ENCODE measurements at regions not wholly inside any gene's neighbourhood (a gene's known extent, or its start where the extent isn't known, plus 50 kb on each side); places are given as distances from the start of the nearest gene placed in this dataset.
"Not testable (repeated sequence)": the region's sequence is repeated elsewhere in the genome, so short reads cannot be mapped to it uniquely, and the experiment has no call there.

- H4K91ac ChIP-seq (ENCODE audit: low read length); H3K4me1 ChIP-seq (ENCODE audit: control insufficient read depth, insufficient read depth, low read depth, low read length); H3K4me3 ChIP-seq (ENCODE audit: insufficient read depth in 1 of 2, low read depth in 1 of 2, low read length in 2 of 2); H2AFZ ChIP-seq (ENCODE audit: low read depth, low read length); H2BK12ac ChIP-seq (ENCODE audit: low read length in 2 of 2); H3K36me3 ChIP-seq (ENCODE audit: control insufficient read depth in 1 of 2, insufficient read depth in 2 of 2, low read depth in 1 of 2, low read length in 2 of 2); H3K4ac ChIP-seq (ENCODE audit: low read depth in 1 of 2, low read length in 2 of 2); H2BK120ac ChIP-seq (ENCODE audit: low read depth, low read length); H3K9me3 ChIP-seq (ENCODE audit: control insufficient read depth, low read length); H3K23ac ChIP-seq (ENCODE audit: low read length in 2 of 2); H3K79me1 ChIP-seq (replicated peaks; ENCODE audit: low read length, poor library complexity, severe bottlenecking); H3K27ac ChIP-seq (ENCODE audit: low read length, poor library complexity, severe bottlenecking); H3K9ac ChIP-seq (ENCODE audit: low read length); H2BK15ac ChIP-seq (ENCODE audit: low read depth, poor library complexity, severe bottlenecking); H2BK5ac ChIP-seq (ENCODE audit: low read depth, low read length, poor library complexity, severe bottlenecking); H3K27me3 ChIP-seq (ENCODE audit: control insufficient read depth in 1 of 2, insufficient read depth in 1 of 2, low read length in 2 of 2); DNase-seq; H3K14ac ChIP-seq (ENCODE audit: low read length in 2 of 2); H3K4me2 ChIP-seq (ENCODE audit: low read length, poor library complexity, severe bottlenecking); H2AK5ac ChIP-seq (ENCODE audit: low read length, severe bottlenecking); H4K8ac ChIP-seq (ENCODE audit: low read length); H3K18ac ChIP-seq (ENCODE audit: low read depth in 1 of 2, low read length in 2 of 2): not testable (repeated sequence)
- WGBS: 80% methylated on average over 1 of the region's 1 CpG
Measured at GRCh38 chr14:70238635-70239034, 49.9 kb upstream of the SLC8A3 start.

Measured in mesenchymal stem cell (in vitro differentiated cells and primary cell).